ENCODE measurements at regions not wholly inside any gene's neighbourhood (a gene's known extent, or its start where the extent isn't known, plus 50 kb on each side); places are given as distances from the start of the nearest gene placed in this dataset.

GRCh38 chr10:128701381-128701780 lies 575.2 kb upstream of the MKI67 start:
- Histone ChIP-seq H3K36me3 (no peaks in the 10 kb centered on the region), H3K27me3 (no peaks in the 10 kb centered on the region), H3K4me3 (ENCODE audit: low read depth in 1 of 2, low read length in 1 of 2) (no peak overlapping the region), H3K9me3 (no peaks in the 10 kb centered on the region), H3K27ac (no peak overlapping the region), H3K4me1 (ENCODE audit: control insufficient read depth in 1 of 2, insufficient read depth in 1 of 2, low read depth in 1 of 2, low read length in 1 of 2) (no peaks in the 10 kb centered on the region)
- no peak for TF ChIP-seq CTCF (IDR thresholded peaks at IDR 0.05)

- H3K27me3 ChIP-seq = no peaks in the 10 kb centered on the region
- H3K36me3 ChIP-seq = no peaks in the 10 kb centered on the region
- H3K27ac ChIP-seq = no peak overlapping the region
- H3K9me3 ChIP-seq = no peaks in the 10 kb centered on the region
- H3K4me3 ChIP-seq (ENCODE audit: low read depth in 1 of 2, low read length in 1 of 2) = no peak overlapping the region
- no peaks in the 10 kb centered on the region for H3K4me1 ChIP-seq (ENCODE audit: control insufficient read depth in 1 of 2, insufficient read depth in 1 of 2, low read depth in 1 of 2, low read length in 1 of 2)
- TF ChIP-seq CTCF (IDR thresholded peaks at IDR 0.05) = no peak
These were observed 575.6 kb upstream of the MKI67 start for GRCh38 chr10:128701837-128702236.

- H3K9me3 ChIP-seq = no peaks in the 10 kb centered on the region
- H3K27ac ChIP-seq = no peak overlapping the region
- H3K36me3 ChIP-seq = no peaks in the 10 kb centered on the region
- H3K4me1 ChIP-seq (ENCODE audit: control insufficient read depth in 1 of 2, insufficient read depth in 1 of 2, low read depth in 1 of 2, low read length in 1 of 2) = no peaks in the 10 kb centered on the region
- H3K27me3 ChIP-seq = peaks cover 14% of the 10 kb centered on the region
- no peak for TF ChIP-seq CTCF (IDR thresholded peaks at IDR 0.05)
- no peak overlapping the region for H3K4me3 ChIP-seq (ENCODE audit: low read depth in 1 of 2, low read length in 1 of 2)
These were observed 578.5 kb upstream of the MKI67 start for GRCh38 chr10:128704716-128705115.

- Histone ChIP-seq H3K9me3 (no peaks in the 10 kb centered on the region), H3K27ac (no peak overlapping the region), H3K4me1 (ENCODE audit: control insufficient read depth in 1 of 2, insufficient read depth in 1 of 2, low read depth in 1 of 2, low read length in 1 of 2) (no peaks in the 10 kb centered on the region), H3K4me3 (ENCODE audit: low read depth in 1 of 2, low read length in 1 of 2) (no peak overlapping the region), H3K36me3 (no peaks in the 10 kb centered on the region), H3K27me3 (peaks cover 34% of the 10 kb centered on the region)
- no peak for TF ChIP-seq CTCF (IDR thresholded peaks at IDR 0.05)
These were observed 582.0 kb upstream of the MKI67 start for GRCh38 chr10:128708182-128708581.

GRCh38 chr10:128709686-128710085 lies 583.5 kb upstream of the MKI67 start:
- H3K4me3 ChIP-seq (ENCODE audit: low read depth in 1 of 2, low read length in 1 of 2) = no peak overlapping the region
- no peak overlapping the region for H3K27ac ChIP-seq
- H3K9me3 ChIP-seq = no peaks in the 10 kb centered on the region
- TF ChIP-seq CTCF (IDR thresholded peaks at IDR 0.05) = no peak
- H3K4me1 ChIP-seq (ENCODE audit: control insufficient read depth in 1 of 2, insufficient read depth in 1 of 2, low read depth in 1 of 2, low read length in 1 of 2) = no peaks in the 10 kb centered on the region
- no peaks in the 10 kb centered on the region for H3K36me3 ChIP-seq
- peaks cover 34% of the 10 kb centered on the region for H3K27me3 ChIP-seq
